Activated T-cell treated with anti-CD3 and anti-CD28 coated beads for 24 hours (primary cell): ENCODE measurements at regions not wholly inside any gene's neighbourhood (a gene's known extent, or its start where the extent isn't known, plus 50 kb on each side); places are given as distances from the start of the nearest gene placed in this dataset.

ENCODE experiments used
- DNase-seq: peaks from one replicate; pipeline ENCODE4 v3.0.0-alpha.2; 2020; ENCODE audit warnings: low read depth

DNA sequence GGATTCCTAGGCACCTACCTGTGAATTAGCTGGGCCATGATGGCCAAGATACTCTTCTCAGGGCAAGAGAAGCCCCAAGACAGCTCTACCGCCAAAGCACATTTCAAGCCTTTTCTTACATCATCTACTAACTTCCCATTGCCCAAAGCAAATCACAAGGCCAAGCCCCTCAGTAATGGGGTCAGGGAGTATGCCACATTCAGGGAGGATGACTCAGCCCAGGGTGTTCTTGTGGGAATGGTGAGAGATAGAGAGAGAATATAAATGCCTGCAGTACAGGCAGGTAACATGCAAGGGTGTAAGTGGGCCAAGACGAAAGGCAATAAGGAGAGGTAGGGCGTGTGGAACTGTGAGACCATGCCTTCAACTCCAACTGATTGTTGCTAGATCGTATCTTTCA is 162.5 kb upstream of the ISX start:
- no peak for DNase-seq

DNA sequence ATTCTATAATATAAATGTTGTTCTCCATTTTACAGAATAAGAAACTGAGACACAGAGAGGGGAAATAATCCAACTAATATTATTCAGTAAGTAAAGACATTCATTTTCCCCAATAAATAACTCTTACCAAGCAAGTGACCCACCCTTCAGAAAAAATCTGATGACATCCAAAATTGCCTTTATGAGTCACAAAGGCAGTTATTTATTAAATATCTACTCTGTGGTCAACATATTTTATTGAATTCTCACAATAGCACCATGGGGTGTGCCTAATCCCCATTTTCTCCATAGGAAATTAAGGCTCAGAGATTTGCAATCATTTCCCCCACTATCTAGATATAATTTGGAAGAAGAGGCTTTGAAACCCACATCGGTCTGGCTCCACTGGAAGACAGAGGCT is 161.5 kb upstream of the ISX start:
- no peak for DNase-seq

GRCh38 chr22:34913826-34914225 is 152.1 kb upstream of the ISX start:
- no peak for DNase-seq

- DNase-seq, result no peak
Measured at GRCh38 chr22:34914846-34915245, 151.1 kb upstream of the ISX start.

DNA sequence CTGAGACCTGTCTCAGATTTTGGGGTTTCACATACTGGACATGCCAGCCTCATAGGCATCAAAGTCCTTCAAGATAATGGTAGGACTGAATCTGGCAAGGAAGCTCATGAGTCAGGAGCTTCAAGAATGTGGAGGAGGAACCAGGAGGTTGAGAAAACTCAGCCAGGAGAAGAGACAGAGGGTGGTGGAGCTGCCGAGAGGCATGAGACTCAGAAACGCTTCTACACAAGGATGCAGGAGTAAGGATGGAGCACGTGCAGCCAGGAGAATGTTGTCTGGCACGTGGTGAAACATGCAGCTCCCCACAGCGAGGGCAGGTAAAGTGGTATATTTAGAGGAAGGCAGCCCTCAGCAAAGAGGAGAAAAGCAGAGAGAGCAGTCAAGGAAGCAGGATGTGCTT is 148.7 kb upstream of the ISX start:
- DNase-seq, result no peak

GRCh38 chr22:34931026-34931425 is 134.9 kb upstream of the ISX start:
- DNase-seq, result no peak

DNA sequence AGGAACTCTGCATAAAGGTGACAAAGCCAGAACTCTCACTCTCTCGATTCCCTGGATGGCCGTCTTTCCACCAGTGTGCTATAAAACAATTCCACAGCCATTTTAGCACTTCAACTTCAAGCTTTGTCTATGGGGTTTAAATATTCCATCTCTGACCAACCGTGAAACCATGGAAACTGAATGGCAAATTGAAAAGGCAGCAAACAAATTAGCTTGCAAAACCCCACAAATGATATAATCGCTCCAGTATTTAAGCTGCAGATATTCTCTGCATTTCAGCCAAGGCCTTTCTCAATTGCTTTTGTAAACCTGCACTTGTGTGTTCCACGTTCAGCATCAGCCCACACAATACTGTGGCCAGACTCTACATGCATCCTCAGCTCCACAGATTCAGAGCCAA is 131.7 kb upstream of the ISX start:
- DNase-seq, result no peak

- no peak for DNase-seq
Measured at GRCh38 chr22:34943830-34944229, 122.1 kb upstream of the ISX start.

GRCh38 chr22:34946339-34946985 is 119.5 kb upstream of the ISX start:
- no peak for DNase-seq

DNA sequence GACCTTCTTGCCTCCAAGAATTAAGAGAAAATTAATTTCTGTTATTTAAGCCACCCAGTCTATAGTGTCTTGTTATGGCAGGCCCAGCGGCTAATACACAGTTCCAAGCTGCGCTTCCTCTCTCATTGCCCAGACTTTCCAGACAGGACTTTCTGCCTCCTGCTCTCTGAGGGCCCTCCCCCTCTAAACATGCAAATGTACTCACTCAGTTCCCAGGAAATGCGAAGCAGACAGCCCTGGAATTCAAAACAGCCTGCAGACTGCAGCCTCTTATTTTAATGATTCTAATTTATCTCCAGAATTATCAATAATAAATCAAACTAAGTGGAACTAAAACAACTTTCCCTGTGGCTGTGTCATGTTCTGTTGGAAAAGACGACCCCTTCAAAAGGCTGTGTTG is 115.5 kb upstream of the ISX start:
- DNase-seq, result no peak

DNA sequence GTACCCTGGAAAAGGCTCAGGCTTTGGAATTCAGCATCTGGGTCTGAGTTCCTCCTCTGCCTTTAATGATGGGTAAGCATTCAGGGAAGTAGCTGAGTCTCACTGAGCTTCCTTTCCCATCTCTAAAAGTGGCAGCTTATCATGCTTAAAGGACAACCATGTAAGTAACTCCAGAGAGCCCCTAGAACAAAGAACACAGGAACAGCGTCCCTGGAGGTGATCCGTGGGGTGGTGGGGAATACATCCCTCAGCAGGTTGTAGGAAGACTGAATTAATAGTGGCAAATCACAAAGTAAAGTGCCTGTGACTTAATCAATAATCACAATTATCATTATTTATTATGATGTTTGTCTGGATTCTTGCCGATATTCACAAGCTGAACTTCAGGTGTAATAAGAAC is 114.7 kb upstream of the ISX start:
- no peak for DNase-seq

DNA sequence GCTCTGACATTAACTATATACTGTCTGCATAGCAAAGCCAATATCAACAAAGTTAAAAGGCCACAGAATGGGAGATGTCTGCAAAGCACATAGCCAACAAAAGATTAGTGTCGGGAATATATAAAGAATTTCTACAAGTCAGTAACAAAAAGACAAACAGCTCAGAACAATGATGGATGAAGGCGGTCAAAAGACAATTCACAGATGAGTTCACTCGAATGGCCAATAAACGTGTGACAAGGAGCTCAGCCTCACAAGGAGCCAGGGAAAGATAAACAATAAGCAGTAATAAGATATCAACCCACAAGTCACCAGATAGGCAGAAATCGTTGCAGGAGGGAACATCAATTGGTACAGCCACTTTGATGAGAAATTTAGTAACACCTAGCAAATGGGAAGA is 106.0 kb upstream of the ISX start:
- no peak for DNase-seq

DNA sequence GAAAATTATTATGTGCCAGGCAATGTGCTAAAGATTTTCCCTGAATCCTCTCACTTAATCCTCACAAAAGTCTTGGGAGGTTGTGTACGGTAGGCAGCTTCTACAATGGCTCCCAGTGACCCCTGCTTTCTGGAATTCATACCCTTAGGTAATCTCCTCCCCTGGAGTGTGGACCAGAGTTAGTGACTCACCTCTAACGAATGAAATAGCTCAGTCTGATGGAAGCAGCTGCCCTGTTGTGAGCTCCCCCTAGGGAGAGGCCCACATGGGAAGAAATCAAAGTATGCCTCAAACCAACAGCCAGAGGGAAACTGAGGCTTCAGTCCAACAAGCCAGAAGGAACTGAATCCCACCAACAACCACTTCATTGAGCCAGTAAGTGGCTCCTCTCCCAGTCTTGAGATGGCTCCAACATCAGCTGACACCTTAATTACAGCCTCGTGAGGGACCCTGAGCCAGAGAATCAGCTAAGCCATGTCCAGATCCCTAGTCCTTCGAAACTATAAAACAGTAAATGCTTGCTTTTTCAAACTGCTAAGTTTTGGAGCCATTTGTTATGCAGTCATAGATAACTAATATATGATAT is 98.9 kb upstream of the ISX start:
- no peak for DNase-seq

GRCh38 chr22:34969001-34969790 is 96.8 kb upstream of the ISX start:
- DNase-seq, result no peak

GRCh38 chr22:34971456-34971855 is 94.5 kb upstream of the ISX start:
- no peak for DNase-seq

DNA sequence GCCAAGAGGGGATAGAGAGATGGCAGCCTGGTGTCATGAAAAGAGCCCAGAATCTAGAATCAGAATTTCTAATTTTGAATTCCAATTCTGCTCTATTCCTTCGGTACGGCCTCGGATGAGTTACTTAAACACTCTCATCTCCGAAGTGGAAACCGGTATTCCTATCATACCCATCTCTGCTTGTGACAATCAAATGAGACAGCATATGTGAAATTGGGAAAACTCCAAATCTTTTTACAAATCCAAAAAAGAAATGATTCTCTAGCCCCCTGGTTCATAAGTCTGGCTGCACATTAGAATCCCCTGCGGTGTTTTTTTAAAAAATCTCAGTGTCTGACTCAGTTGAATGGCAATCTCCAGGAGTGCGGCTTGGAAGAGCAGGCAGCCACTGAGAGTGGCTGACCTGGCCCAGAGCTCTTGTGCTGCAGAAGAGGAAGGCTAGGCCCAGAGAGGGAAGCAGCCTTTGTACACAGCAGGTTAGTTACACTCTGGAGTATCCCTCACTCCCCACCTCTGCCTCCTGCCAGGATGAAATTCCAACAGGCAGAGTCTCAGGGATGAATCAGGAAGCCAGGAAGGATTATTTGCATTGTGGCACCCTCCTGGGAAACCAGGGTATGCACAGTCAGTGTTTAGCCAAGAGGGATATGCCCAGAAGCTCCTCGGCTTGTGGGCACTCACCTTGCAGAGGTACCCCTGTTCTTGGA is 93.6 kb upstream of the ISX start:
- no peak for DNase-seq

GRCh38 chr22:34973016-34973415 is 92.9 kb upstream of the ISX start:
- no peak for DNase-seq

DNA sequence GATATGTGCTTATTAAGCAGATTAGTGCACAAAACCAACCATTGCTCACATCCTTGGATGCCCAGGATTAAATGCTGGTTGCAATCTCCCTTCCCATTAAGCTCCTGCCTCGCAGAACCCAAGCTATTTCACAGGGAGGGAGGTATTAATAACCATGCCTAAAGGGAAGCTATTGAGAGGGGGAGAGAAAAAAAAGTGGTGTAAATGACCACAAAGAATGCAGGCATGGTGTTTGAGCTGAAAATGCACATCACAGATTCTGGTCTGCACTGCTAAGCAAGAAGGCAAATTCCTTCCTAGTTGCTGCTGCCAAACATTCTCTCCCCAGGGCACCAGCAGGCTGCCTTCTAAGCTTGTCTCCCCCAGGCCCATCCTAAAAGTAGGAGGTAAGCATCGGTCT is 92.0 kb upstream of the ISX start:
- DNase-seq, result no peak

DNA sequence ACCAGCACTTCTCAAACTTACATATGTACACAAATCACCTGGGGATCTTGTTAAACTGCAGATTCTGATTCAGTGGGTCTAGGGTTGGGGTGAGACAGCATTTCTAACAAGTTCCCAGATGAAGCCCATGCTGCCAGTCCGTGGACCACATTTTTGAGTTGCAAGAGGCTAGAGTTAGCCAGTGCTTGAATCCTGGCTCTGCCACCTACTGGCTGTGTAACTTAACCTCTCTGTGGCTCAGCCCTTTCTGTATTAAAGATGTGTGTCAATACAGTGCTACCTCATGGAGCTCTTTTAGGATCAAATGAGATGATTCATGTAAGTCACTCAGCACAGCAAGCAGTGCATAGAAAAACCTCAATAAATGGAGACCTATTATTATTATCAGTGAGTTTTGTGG is 90.2 kb upstream of the ISX start:
- DNase-seq, result no peak

DNA sequence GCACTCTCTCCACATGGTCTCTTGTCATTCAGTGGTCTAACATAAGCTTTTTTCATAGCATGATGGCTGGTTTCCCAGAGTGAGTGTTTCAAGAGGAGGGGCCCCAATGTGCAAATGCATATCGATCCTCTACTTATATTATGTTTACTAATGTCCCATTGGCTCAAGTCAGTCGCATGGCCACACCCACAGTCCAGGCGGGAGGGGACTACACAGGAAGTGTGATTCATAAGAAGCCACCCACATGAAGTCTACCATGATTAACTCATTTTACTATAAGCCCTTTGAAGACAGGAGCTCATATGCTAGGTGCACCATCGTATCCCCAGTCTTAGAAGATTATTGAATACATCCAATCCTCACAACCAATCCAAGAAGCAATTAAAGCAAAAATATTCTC is 89.5 kb upstream of the ISX start:
- DNase-seq, result no peak

DNA sequence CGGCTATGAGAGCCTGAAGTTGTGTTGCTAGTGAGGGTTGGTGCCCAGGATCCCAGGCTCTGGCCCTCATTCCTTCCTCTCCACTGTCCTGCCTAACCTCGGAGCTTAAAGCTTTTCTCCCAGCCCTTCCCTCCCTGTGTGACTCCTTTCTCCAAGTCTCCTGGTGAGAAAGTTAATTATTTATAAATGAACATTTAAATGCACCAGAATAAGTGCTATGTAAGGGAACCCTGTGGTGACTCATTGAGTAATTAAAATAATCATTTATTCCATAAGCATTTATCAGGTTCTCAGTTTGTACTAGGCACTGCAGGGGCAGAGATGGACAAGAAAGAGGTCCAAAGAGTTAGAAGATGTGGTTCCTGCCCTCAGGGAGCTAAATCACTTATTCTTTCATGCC is 89.1 kb upstream of the ISX start:
- DNase-seq, result no peak

DNA sequence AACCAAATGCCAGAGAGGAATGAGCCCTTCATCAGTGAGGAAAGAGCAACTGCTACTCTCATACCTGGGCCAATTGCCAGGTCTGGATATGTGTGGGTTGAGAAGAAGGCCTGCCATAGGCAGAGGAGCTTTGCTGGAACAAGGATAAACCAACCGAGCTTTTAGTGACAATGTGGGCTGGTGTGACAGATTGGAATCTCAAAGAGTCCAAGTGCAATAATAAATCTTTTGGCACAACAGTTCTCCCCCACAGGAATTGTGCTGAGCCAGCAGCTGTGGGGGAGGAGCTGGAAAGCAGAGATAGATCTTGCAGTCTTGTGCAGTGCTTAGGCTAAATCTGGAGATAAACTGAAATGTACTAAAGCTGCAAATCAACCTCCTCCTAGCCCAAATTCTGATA is 79.4 kb upstream of the ISX start:
- DNase-seq, result no peak

- DNase-seq, result no peak
Measured at GRCh38 chr22:34992672-34993071, 73.3 kb upstream of the ISX start.
